ENCODE measurements at regions not wholly inside any gene's neighbourhood (a gene's known extent, or its start where the extent isn't known, plus 50 kb on each side); places are given as distances from the start of the nearest gene placed in this dataset.

- H3K4me3 ChIP-seq (ENCODE audit: low read length) = no peak overlapping the region
- DNase-seq (ENCODE audit: low read depth, low spot score) = no peak
These were observed 148.8 kb upstream of the EPHA7 start for GRCh38 chr6:93568169-93568568.

- no peak for DNase-seq (ENCODE audit: low read depth, low spot score)
- no peak overlapping the region for H3K4me3 ChIP-seq (ENCODE audit: low read length)
These were observed 147.8 kb upstream of the EPHA7 start for GRCh38 chr6:93567164-93567563.

- no peak overlapping the region for H3K4me3 ChIP-seq (ENCODE audit: low read length)
- no peak for DNase-seq (ENCODE audit: low read depth, low spot score)
These were observed 146.9 kb upstream of the EPHA7 start for GRCh38 chr6:93566285-93566684.

- no peak for DNase-seq (ENCODE audit: low read depth, low spot score)
- H3K4me3 ChIP-seq (ENCODE audit: low read length) = no peak overlapping the region
These were observed 143.2 kb upstream of the EPHA7 start for GRCh38 chr6:93562582-93562981.

- no peak for DNase-seq (ENCODE audit: low read depth, low spot score)
- no peak overlapping the region for H3K4me3 ChIP-seq (ENCODE audit: low read length)
These were observed 135.9 kb upstream of the EPHA7 start for GRCh38 chr6:93555292-93555691.

GRCh38 chr6:93554018-93554417 lies 134.7 kb upstream of the EPHA7 start:
- DNase-seq (ENCODE audit: low read depth, low spot score) = no peak
- no peak overlapping the region for H3K4me3 ChIP-seq (ENCODE audit: low read length)

- H3K4me3 ChIP-seq (ENCODE audit: low read length) = no peak overlapping the region
- DNase-seq (ENCODE audit: low read depth, low spot score) = no peak
These were observed 131.4 kb upstream of the EPHA7 start for GRCh38 chr6:93550551-93551276.

- no peak for DNase-seq (ENCODE audit: low read depth, low spot score)
- H3K4me3 ChIP-seq (ENCODE audit: low read length) = no peak overlapping the region
These were observed 130.5 kb upstream of the EPHA7 start for GRCh38 chr6:93549868-93550267.

GRCh38 chr6:93524671-93525451 lies 105.5 kb upstream of the EPHA7 start:
- no peak overlapping the region for H3K4me3 ChIP-seq (ENCODE audit: low read length)
- DNase-seq (ENCODE audit: low read depth, low spot score) = no peak

- H3K4me3 ChIP-seq (ENCODE audit: low read length) = no peak overlapping the region
These were observed 104.0 kb upstream of the EPHA7 start for GRCh38 chr6:93523365-93523764.

GRCh38 chr6:93516441-93516840 lies 97.1 kb upstream of the EPHA7 start:
- DNase-seq (ENCODE audit: low read depth, low spot score) = no peak
- no peak overlapping the region for H3K4me3 ChIP-seq (ENCODE audit: low read length)

More at GRCh38 chr6:93523365-93523764, 104.0 kb upstream of the EPHA7 start:
- DNase-seq (ENCODE audit: low read depth, low spot score) = no peak

- DNase-seq (ENCODE audit: low read depth, low spot score) = no peak
- H3K4me3 ChIP-seq (ENCODE audit: low read length) = no peak overlapping the region
These were observed 96.4 kb upstream of the EPHA7 start for GRCh38 chr6:93515736-93516135.

- no peak for DNase-seq (ENCODE audit: low read depth, low spot score)
- H3K4me3 ChIP-seq (ENCODE audit: low read length) = no peak overlapping the region
These were observed 79.4 kb upstream of the EPHA7 start for GRCh38 chr6:93498713-93499112.

DNA sequence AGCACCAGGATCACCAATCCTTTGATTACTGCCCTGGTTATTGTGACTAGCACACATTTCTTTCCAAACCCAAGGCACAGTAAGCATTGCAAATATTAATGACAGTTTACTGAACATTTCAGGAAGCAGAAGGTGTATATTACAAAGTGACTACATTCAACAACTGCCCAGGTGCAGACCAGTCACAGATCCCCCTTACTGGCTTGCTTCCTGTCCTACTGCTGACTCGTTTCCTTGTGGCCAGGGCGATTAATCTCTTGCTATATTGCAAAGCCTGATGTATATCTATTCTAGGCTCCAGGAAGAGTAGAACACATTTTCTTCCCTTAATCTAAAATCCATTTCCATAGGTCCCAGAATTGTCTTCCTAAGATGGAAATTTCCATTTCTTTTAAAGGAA lies 77.2 kb upstream of the EPHA7 start:
- no peak for DNase-seq (ENCODE audit: low read depth, low spot score)
- no peak overlapping the region for H3K4me3 ChIP-seq (ENCODE audit: low read length)

DNA sequence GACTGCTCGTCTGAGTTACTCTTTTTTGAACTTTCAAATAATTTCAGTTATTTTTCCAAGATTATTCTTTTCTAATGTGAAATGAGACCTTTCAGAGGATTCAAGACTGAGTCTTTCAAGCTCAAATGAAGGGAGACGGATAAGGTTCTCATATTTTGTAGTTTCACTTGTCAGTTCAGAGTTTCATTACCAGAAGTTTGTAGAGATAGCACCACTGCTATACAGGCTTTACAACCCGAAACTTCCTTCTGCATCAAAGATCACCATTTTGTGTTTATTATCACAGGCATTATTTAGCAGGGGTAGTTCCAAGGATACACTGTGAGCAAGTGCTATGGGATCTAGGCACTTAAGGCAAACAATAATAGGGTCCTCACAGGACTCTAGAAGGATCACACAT lies 74.7 kb upstream of the EPHA7 start:
- no peak for DNase-seq (ENCODE audit: low read depth, low spot score)
- H3K4me3 ChIP-seq (ENCODE audit: low read length) = no peak overlapping the region

GRCh38 chr6:93474733-93475179 lies 55.4 kb upstream of the EPHA7 start:
- DNase-seq (ENCODE audit: low read depth, low spot score) = no peak

GRCh38 chr6:93471281-93471680 lies 51.9 kb upstream of the EPHA7 start:
- H3K4me3 ChIP-seq (ENCODE audit: low read length) = no peak overlapping the region
- DNase-seq (ENCODE audit: low read depth, low spot score) = no peak

More at GRCh38 chr6:93474733-93475179, 55.4 kb upstream of the EPHA7 start:
- no peak overlapping the region for H3K4me3 ChIP-seq (ENCODE audit: low read length)
